Ishikawa (cell line): ENCODE measurements at regions not wholly inside any gene's neighbourhood (a gene's known extent, or its start where the extent isn't known, plus 50 kb on each side); places are given as distances from the start of the nearest gene placed in this dataset.

Source experiments
- CEBPB ChIP-seq: IDR thresholded peaks from 2 replicates; pipeline ENCODE4 v1.6.1; 2012
- CREB1 ChIP-seq: IDR thresholded peaks from 2 replicates; pipeline ENCODE4 v1.6.1; 2012; ENCODE audit warnings: low read depth
- EP300 ChIP-seq: IDR thresholded peaks from 2 replicates; pipeline ENCODE4 v1.6.1; 2012; ENCODE audit warnings: borderline replicate concordance
- FOXM1 ChIP-seq: IDR thresholded peaks from 2 replicates; pipeline ENCODE4 v1.6.1; 2012; ENCODE audit warnings: low read depth, borderline replicate concordance
- RAD21 ChIP-seq: IDR thresholded peaks from 2 replicates; pipeline ENCODE4 v1.6.1; 2012; ENCODE audit warnings: low read depth
- TAF1 ChIP-seq: IDR thresholded peaks from 2 replicates; pipeline ENCODE4 v1.6.1; 2012; ENCODE audit warnings: low read depth, mild to moderate bottlenecking
- TCF12 ChIP-seq: IDR thresholded peaks from 2 replicates; pipeline ENCODE4 v1.6.1; 2012; ENCODE audit warnings: low read depth
- TEAD4 ChIP-seq: IDR thresholded peaks from 2 replicates; pipeline ENCODE4 v1.6.1; 2012
- YY1 ChIP-seq: IDR thresholded peaks from 2 replicates; pipeline ENCODE4 v1.6.1; 2012; ENCODE audit warnings: low read depth
- TF ChIP-seq, protein P1 (sequence below): IDR thresholded peaks from 2 replicates; pipeline ENCODE4 v1.6.1; 2012
- TF ChIP-seq, protein P2 (sequence below): IDR thresholded peaks from 2 replicates; pipeline ENCODE4 v1.6.1; 2012
- TF ChIP-seq, protein P3 (sequence below): IDR thresholded peaks from 2 replicates; pipeline ENCODE4 v1.6.1; 2012; ENCODE audit warnings: low read depth, mild to moderate bottlenecking

DNA sequence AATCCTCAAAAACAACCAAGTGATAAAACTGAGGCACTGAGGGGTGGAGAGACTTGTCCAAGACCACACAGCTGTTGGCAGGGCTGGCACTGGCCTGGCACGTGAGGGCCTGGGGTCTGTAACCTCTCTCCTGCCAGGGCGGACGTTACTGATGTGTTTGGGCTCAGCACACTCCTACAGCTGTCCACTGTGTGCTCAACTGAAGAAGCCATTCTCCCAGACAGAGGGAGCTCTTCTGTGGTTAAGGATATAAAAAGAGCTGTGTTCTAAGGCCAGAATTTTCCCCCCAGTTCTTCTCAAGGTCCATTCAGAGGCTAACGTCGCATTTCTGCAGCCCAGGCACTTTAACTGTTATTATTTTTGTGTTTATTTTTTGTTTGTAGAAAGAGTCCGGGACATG, 429.0 kb upstream of the ATP11B start:
- TF ChIP-seq, protein P1, sequence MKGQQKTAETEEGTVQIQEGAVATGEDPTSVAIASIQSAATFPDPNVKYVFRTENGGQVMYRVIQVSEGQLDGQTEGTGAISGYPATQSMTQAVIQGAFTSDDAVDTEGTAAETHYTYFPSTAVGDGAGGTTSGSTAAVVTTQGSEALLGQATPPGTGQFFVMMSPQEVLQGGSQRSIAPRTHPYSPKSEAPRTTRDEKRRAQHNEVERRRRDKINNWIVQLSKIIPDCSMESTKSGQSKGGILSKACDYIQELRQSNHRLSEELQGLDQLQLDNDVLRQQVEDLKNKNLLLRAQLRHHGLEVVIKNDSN, result no peak
- TF ChIP-seq RAD21, result no peak
- TF ChIP-seq CREB1, result no peak
- TF ChIP-seq EP300, result no peak
- TF ChIP-seq, protein P2, sequence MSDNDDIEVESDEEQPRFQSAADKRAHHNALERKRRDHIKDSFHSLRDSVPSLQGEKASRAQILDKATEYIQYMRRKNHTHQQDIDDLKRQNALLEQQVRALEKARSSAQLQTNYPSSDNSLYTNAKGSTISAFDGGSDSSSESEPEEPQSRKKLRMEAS, result no peak
- TF ChIP-seq, protein P3, sequence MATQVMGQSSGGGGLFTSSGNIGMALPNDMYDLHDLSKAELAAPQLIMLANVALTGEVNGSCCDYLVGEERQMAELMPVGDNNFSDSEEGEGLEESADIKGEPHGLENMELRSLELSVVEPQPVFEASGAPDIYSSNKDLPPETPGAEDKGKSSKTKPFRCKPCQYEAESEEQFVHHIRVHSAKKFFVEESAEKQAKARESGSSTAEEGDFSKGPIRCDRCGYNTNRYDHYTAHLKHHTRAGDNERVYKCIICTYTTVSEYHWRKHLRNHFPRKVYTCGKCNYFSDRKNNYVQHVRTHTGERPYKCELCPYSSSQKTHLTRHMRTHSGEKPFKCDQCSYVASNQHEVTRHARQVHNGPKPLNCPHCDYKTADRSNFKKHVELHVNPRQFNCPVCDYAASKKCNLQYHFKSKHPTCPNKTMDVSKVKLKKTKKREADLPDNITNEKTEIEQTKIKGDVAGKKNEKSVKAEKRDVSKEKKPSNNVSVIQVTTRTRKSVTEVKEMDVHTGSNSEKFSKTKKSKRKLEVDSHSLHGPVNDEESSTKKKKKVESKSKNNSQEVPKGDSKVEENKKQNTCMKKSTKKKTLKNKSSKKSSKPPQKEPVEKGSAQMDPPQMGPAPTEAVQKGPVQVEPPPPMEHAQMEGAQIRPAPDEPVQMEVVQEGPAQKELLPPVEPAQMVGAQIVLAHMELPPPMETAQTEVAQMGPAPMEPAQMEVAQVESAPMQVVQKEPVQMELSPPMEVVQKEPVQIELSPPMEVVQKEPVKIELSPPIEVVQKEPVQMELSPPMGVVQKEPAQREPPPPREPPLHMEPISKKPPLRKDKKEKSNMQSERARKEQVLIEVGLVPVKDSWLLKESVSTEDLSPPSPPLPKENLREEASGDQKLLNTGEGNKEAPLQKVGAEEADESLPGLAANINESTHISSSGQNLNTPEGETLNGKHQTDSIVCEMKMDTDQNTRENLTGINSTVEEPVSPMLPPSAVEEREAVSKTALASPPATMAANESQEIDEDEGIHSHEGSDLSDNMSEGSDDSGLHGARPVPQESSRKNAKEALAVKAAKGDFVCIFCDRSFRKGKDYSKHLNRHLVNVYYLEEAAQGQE, result no peak
- TF ChIP-seq YY1, result no peak
- no peak for TF ChIP-seq CEBPB
- TF ChIP-seq FOXM1, result no peak
- no peak for TF ChIP-seq TCF12
- TF ChIP-seq TAF1, result no peak
- TF ChIP-seq TEAD4, result no peak
